ENCODE measurements at regions not wholly inside any gene's neighbourhood (a gene's known extent, or its start where the extent isn't known, plus 50 kb on each side); places are given as distances from the start of the nearest gene placed in this dataset.
"Not testable (repeated sequence)": the region's sequence is repeated elsewhere in the genome, so short reads cannot be mapped to it uniquely, and the experiment has no call there.

GRCh38 chrX:111041018-111041462, 55.0 kb upstream of the PAK3 start:
- DNase-seq = no peak

- no peak for DNase-seq
Measured at GRCh38 chrX:111040377-111041017, 55.5 kb upstream of the PAK3 start.

GRCh38 chrX:111039606-111040005, 56.4 kb upstream of the PAK3 start:
- no peak for DNase-seq

GRCh38 chrX:111035991-111036390, 60.0 kb upstream of the PAK3 start:
- no peak for DNase-seq

GRCh38 chrX:111035256-111035655, 60.7 kb upstream of the PAK3 start:
- DNase-seq = no peak

GRCh38 chrX:111022998-111023397, 73.0 kb upstream of the PAK3 start:
- DNase-seq = not testable (repeated sequence)

- DNase-seq = no peak
Measured at GRCh38 chrX:111020283-111020682, 75.7 kb upstream of the PAK3 start.

- no peak for DNase-seq
Measured at GRCh38 chrX:111013778-111014455, 82.1 kb upstream of the PAK3 start.

- DNase-seq = no peak
Measured at GRCh38 chrX:111010111-111010510, 85.9 kb upstream of the PAK3 start.

- DNase-seq = no peak
Measured at GRCh38 chrX:111009256-111009655, 86.7 kb upstream of the PAK3 start.

- DNase-seq = no peak
Measured at GRCh38 chrX:111008126-111008525, 87.9 kb upstream of the PAK3 start.

- DNase-seq = no peak
Measured at GRCh38 chrX:111007238-111007637, 88.8 kb upstream of the PAK3 start.

- DNase-seq = no peak
Measured at GRCh38 chrX:111006116-111006515, 89.9 kb upstream of the PAK3 start.

GRCh38 chrX:111005166-111005565, 90.8 kb upstream of the PAK3 start:
- no peak for DNase-seq

- no peak for DNase-seq
Measured at GRCh38 chrX:111003118-111003517, 92.9 kb upstream of the PAK3 start.

- no peak for DNase-seq
Measured at GRCh38 chrX:110992611-110993010, 103.4 kb upstream of the PAK3 start.

GRCh38 chrX:110989869-110990268, 106.1 kb upstream of the PAK3 start:
- no peak for DNase-seq

- DNase-seq = no peak
Measured at GRCh38 chrX:110989447-110989846, 106.5 kb upstream of the PAK3 start.

- no peak for DNase-seq
Measured at GRCh38 chrX:110987292-110987691, 108.7 kb upstream of the PAK3 start.

GRCh38 chrX:110985470-110985869, 110.5 kb upstream of the PAK3 start:
- no peak for DNase-seq

GRCh38 chrX:110983024-110983423, 113.0 kb upstream of the PAK3 start:
- DNase-seq = no peak

- DNase-seq = no peak
Measured at GRCh38 chrX:110966839-110967238, 129.2 kb upstream of the PAK3 start.

- DNase-seq = no peak
Measured at GRCh38 chrX:110966091-110966454, 129.9 kb upstream of the PAK3 start.

All from renal pelvis (tissue), 1 donor.